ENCODE measurements at regions not wholly inside any gene's neighbourhood (a gene's known extent, or its start where the extent isn't known, plus 50 kb on each side); places are given as distances from the start of the nearest gene placed in this dataset.

- in situ Hi-C loops (cut with HindIII; ENCODE audit: extremely low pct_ligation_motif_present, low pct_unique_long_range_greater_than_20kb) (no loop called here), intact Hi-C loops (cut with micrococcal nuclease; ENCODE audit: unreplicated experiment) (no loop called here)
- peaks cover 24% of the 10 kb centered on the region for H3K9me3 ChIP-seq (ENCODE audit: low read length)
- TF ChIP-seq REXO4 (CRISPR knock-in tag; IDR thresholded peaks at IDR 0.05; ENCODE audit: borderline replicate concordance) (no peak), PBX3 (CRISPR knock-in tag; IDR thresholded peaks at IDR 0.05; ENCODE audit: borderline replicate concordance) (no peak), NFE2L1 (CRISPR knock-in tag; IDR thresholded peaks at IDR 0.05; ENCODE audit: borderline replicate concordance) (no peak), PITX1 (CRISPR knock-in tag; IDR thresholded peaks at IDR 0.05) (no peak), KDM1A (CRISPR knock-in tag; IDR thresholded peaks at IDR 0.05) (no peak), THAP7 (CRISPR knock-in tag; IDR thresholded peaks at IDR 0.05) (no peak), ZNF768 (CRISPR knock-in tag; IDR thresholded peaks at IDR 0.05) (no peak), ZBTB20 (CRISPR knock-in tag; IDR thresholded peaks at IDR 0.05; ENCODE audit: borderline replicate concordance, low read depth) (no peak), REPIN1 (CRISPR knock-in tag; IDR thresholded peaks at IDR 0.05; ENCODE audit: borderline replicate concordance, low read depth) (no peak), FOXK1 (CRISPR knock-in tag; IDR thresholded peaks at IDR 0.05; ENCODE audit: borderline replicate concordance, low read depth) (no peak), ATF5 (CRISPR knock-in tag; IDR thresholded peaks at IDR 0.05; ENCODE audit: low read depth) (no peak)
- H4K20me1 ChIP-seq (ENCODE audit: insufficient read depth, low read length): no peaks in the 10 kb centered on the region
- ChIA-PET CTCF (ENCODE audit: low intra/inter-chr PET ratio, low total read pairs) (no interaction called here), POLR2A (no interaction called here)
- FAIRE-seq (no peak), DNase-seq (ENCODE audit: low spot score) (no peak), ATAC-seq (no peak)
- H2AFZ ChIP-seq (ENCODE audit: low read length): no peak overlapping the region
- H3K4me3 ChIP-seq (replicated peaks in 1 of 3; ENCODE audit: insufficient read depth in 1 of 3, low read depth in 2 of 3, low read length in 3 of 3): no peak overlapping the region
- 0% methylated on average over 1 of the region's 2 CpGs for WGBS (ENCODE audit: low lambda C conversion rate)
- no peaks in the 10 kb centered on the region for H3K27me3 ChIP-seq (ENCODE audit: control insufficient read depth in 1 of 2, insufficient read depth in 2 of 2, low read length in 2 of 2)
- no peaks in the 10 kb centered on the region for H3K4me1 ChIP-seq (ENCODE audit: insufficient read depth, low read length)
- H3K9ac ChIP-seq (ENCODE audit: insufficient read depth, low read depth, low read length): no peak overlapping the region
- no peaks in the 10 kb centered on the region for H3K79me2 ChIP-seq (ENCODE audit: insufficient read depth, low read length)
- H3K4me2 ChIP-seq (ENCODE audit: low read depth, low read length): no peak overlapping the region
- H3K27ac ChIP-seq (ENCODE audit: extremely low read length, insufficient read depth, low read length): no peak overlapping the region
- H3K36me3 ChIP-seq (replicated peaks in 1 of 2; ENCODE audit: control insufficient read depth in 1 of 2, insufficient read depth in 2 of 2, low read length in 2 of 2): no peaks in the 10 kb centered on the region
- no TSS peak for BruUV-seq (replicated peaks)
These were observed 326.5 kb downstream of the TEX13C start for GRCh38 chrX:125646195-125646594.
